ENCODE measurements at regions not wholly inside any gene's neighbourhood (a gene's known extent, or its start where the extent isn't known, plus 50 kb on each side); places are given as distances from the start of the nearest gene placed in this dataset.

DNA sequence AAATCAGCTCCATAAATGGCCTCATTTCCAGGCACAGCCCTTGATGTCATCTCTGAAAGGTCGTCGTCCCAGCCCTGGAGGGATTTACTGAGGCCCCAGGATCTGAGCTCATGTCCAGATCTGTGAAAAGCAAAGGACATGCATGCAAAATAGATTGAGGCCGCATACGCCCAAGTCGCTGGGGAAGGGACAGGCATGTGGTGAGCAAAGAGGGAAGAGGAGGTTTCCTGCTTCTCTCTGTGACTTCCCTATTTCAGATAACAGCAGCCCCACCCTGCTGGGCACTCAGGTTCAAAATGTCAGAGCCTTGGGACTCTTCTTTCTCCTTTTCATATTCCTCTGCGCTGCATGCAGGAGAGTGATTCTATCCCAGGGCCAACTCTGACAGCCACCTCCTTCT is 197.2 kb downstream of the ADSS2 start:
- DNase-seq, result no peak
- TF ChIP-seq, protein P1, sequence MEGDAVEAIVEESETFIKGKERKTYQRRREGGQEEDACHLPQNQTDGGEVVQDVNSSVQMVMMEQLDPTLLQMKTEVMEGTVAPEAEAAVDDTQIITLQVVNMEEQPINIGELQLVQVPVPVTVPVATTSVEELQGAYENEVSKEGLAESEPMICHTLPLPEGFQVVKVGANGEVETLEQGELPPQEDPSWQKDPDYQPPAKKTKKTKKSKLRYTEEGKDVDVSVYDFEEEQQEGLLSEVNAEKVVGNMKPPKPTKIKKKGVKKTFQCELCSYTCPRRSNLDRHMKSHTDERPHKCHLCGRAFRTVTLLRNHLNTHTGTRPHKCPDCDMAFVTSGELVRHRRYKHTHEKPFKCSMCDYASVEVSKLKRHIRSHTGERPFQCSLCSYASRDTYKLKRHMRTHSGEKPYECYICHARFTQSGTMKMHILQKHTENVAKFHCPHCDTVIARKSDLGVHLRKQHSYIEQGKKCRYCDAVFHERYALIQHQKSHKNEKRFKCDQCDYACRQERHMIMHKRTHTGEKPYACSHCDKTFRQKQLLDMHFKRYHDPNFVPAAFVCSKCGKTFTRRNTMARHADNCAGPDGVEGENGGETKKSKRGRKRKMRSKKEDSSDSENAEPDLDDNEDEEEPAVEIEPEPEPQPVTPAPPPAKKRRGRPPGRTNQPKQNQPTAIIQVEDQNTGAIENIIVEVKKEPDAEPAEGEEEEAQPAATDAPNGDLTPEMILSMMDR (IDR thresholded peaks at IDR 0.05; ENCODE audit: low read depth, low read length), result no peak
- H3K9me3 ChIP-seq, result no peaks in the 10 kb centered on the region; the same call in 1 of the 2 replicates

DNA sequence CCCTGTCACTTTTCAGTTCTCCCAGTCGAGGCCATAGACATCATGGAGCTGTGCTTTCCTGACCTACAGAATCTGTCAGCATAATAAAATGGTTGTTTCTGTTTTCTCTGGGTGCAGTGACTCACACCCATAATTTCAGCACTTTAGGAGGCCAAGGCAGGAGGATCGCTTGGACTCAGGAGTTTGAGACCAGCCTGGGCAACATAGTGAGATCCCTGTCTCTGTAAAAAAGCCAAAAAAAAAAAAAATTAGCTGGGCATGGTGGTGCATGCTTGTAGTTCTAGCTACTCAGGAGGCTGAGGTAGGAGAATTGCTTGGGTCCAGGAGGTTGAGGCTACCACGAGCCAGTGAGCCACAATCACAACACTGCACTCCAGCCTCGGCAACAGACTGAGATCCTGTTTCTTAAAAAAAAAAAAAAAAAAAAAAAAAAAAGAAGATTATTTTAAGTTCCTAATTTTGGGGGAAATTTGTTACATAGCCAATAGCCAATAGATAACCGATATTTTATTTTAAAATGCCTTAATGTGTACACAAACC is 196.2 kb downstream of the ADSS2 start:
- H3K4me3 ChIP-seq (ENCODE audit: low read depth, low read length), result no peak overlapping the region
- TF ChIP-seq, protein P1 (IDR thresholded peaks at IDR 0.05; ENCODE audit: low read depth, low read length), result no peak

More for the DNA sequence above, 197.2 kb downstream of the ADSS2 start:
- Histone ChIP-seq H3K4me3 (ENCODE audit: low read depth, low read length) (no peak overlapping the region), H3K27me3 (no peaks in the 10 kb centered on the region), H3K4me1 (no peaks in the 10 kb centered on the region), H3K36me3 (no peaks in the 10 kb centered on the region)

DNA sequence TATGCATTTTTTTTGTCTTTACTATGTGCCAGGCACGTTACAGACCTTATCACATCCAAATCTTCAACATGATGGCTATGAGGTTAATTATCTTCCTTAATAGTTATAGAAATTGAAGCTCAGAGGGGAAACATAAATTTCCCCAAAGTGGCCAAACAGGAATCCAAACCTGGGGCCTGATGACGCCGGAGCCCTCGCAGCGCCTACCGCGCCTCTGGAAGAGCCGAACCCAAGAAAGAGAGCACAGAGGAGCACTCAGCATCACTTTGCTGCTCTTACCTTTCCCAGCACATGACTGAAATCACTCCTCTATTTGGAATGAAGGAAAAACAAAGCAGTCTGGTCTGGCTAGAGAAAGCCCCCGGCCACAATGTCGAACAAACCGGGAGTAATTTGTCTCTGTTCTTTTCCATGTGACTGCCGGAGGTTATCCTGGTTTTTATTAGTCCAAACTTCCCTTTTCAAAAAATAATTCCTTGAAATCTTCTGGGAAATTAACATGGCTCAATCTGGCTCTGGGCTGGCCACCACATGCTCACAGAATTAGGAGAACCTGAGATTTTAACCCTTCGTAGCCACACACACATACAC is 195.5 kb downstream of the ADSS2 start:
- Histone ChIP-seq H3K27me3 (no peaks in the 10 kb centered on the region), H3K9me3 (no peaks in the 10 kb centered on the region; the same call in 1 of the 2 replicates), H3K4me1 (no peaks in the 10 kb centered on the region), H3K36me3 (no peaks in the 10 kb centered on the region), H3K4me3 (ENCODE audit: low read depth, low read length) (no peak overlapping the region)
- TF ChIP-seq, protein P1 (IDR thresholded peaks at IDR 0.05; ENCODE audit: low read depth, low read length), result no peak
- no peak for DNase-seq

More for the DNA sequence above, 196.2 kb downstream of the ADSS2 start:
- DNase-seq, result no peak
- Histone ChIP-seq H3K4me1 (no peaks in the 10 kb centered on the region), H3K27me3 (no peaks in the 10 kb centered on the region), H3K9me3 (no peaks in the 10 kb centered on the region; the same call in 1 of the 2 replicates), H3K36me3 (no peaks in the 10 kb centered on the region)

DNA sequence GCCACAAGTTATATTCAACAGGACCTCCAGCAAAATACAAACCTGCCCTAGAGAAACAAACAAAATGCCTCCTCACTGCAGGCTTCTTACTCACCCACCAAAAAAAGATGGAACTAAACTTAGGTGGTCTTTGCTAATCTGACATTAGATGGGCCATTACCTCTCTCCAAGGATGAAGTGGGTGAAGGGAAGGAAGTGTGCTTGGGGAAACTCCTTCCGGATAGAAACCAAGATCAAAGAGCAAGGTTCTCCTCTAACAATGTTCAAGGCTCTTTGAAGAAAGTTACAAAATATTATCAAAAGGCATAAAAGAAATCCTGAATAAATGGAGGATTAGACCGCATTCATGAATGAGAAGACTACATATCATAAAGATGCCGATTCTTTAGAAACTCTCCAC is 187.5 kb downstream of the ADSS2 start:
- Histone ChIP-seq H3K4me1 (no peaks in the 10 kb centered on the region), H3K27me3 (no peaks in the 10 kb centered on the region), H3K4me3 (ENCODE audit: low read depth, low read length) (no peak overlapping the region), H3K36me3 (no peaks in the 10 kb centered on the region), H3K9me3 (no peaks in the 10 kb centered on the region)
- TF ChIP-seq, protein P1 (IDR thresholded peaks at IDR 0.05; ENCODE audit: low read depth, low read length), result no peak
- DNase-seq, result no peak

DNA sequence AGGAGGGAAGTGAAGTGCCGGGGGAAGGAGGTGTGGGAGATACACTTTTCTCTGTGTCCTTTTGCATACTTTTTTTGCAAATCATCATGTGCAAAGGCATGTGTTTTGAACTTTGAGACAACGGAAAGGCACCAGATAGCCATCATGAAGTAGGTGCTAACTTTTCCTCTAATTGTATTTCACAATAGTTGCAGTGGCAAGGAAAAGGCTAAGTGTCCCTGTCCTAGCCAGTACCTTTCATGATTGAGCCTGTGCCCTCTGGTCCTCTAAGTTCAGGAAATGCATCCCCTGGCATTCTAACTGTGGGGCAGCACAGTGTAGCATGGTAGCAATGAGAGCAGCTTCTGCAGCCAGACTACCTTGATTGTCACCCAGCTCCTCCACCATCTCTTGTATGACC is 186.2 kb downstream of the ADSS2 start:
- H3K4me3 ChIP-seq (ENCODE audit: low read depth, low read length), result no peak overlapping the region
- TF ChIP-seq, protein P1 (IDR thresholded peaks at IDR 0.05; ENCODE audit: low read depth, low read length), result no peak
- H3K27me3 ChIP-seq, result no peaks in the 10 kb centered on the region
- DNase-seq, result no peak
- no peaks in the 10 kb centered on the region for H3K9me3 ChIP-seq
- no peaks in the 10 kb centered on the region for H3K36me3 ChIP-seq
- H3K4me1 ChIP-seq, result no peaks in the 10 kb centered on the region

DNA sequence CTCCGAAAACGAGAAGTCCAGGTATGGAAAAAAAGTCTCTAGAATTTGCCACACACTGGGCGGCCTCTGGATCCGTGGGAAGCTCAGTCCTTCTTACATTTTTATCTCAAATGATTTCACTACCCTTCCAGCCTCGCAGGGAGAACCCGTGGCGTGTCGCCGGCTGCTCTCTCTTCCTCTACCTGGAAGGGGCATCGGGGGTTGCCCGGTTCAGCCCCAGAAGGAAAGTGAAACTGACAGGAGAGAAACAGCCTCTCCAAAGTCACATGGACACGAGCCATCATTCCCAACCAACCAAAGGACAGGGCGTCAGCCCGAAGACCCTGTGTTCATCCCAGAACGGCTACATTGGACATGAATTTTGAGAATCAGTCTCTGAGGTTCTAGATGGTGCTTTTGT is 182.5 kb downstream of the ADSS2 start:
- Histone ChIP-seq H3K36me3 (no peaks in the 10 kb centered on the region), H3K4me1 (peaks cover 17% of the 10 kb centered on the region), H3K4me3 (ENCODE audit: low read depth, low read length) (no peak overlapping the region), H3K9me3 (peaks cover 5% of the 10 kb centered on the region), H3K27me3 (no peaks in the 10 kb centered on the region)
- no peak for DNase-seq
- TF ChIP-seq, protein P1 (IDR thresholded peaks at IDR 0.05; ENCODE audit: low read depth, low read length), result no peak
